PFSK-1 (cell line): ENCODE measurements at regions not wholly inside any gene's neighbourhood (a gene's known extent, or its start where the extent isn't known, plus 50 kb on each side); places are given as distances from the start of the nearest gene placed in this dataset.

Experiments
- FOXP2 ChIP-seq: optimal IDR thresholded peaks from 2 replicates; pipeline ENCODE3; 2011; ENCODE audit warnings: borderline replicate concordance, control low read depth, inconsistent platforms; ENCODE audit not compliant: insufficient read depth; ENCODE audit errors: extremely low read length, extremely low read depth
- POLR2AphosphoS5 ChIP-seq: IDR thresholded peaks from 2 replicates; pipeline ENCODE4 v1.6.1; 2012; ENCODE audit warnings: low read depth, mild to moderate bottlenecking, control low read depth, low read length, moderate library complexity
- SIN3A ChIP-seq: IDR thresholded peaks from 2 replicates; pipeline ENCODE4 v1.6.1; 2012; ENCODE audit warnings: mild to moderate bottlenecking, low read length, moderate library complexity, borderline replicate concordance; ENCODE audit not compliant: insufficient read depth
- TAF1 ChIP-seq: IDR thresholded peaks from 2 replicates; pipeline ENCODE4 v1.6.1; 2012; ENCODE audit warnings: low read length, control low read depth, borderline replicate concordance; ENCODE audit not compliant: insufficient read depth
- TF ChIP-seq, protein P1 (sequence below), 2 experiments: IDR thresholded peaks; 2 replicates each; pipeline versions ENCODE4 v1.6.1 to v1.8.0; 2011 to 2012; ENCODE audit warnings: low read depth in 2 of 2, low read length in 2 of 2, control low read depth in 1 of 2, inconsistent platforms in 1 of 2, mild to moderate bottlenecking in 1 of 2, moderate library complexity in 1 of 2; ENCODE audit not compliant: insufficient read depth in 1 of 2

- TF ChIP-seq, protein P1, sequence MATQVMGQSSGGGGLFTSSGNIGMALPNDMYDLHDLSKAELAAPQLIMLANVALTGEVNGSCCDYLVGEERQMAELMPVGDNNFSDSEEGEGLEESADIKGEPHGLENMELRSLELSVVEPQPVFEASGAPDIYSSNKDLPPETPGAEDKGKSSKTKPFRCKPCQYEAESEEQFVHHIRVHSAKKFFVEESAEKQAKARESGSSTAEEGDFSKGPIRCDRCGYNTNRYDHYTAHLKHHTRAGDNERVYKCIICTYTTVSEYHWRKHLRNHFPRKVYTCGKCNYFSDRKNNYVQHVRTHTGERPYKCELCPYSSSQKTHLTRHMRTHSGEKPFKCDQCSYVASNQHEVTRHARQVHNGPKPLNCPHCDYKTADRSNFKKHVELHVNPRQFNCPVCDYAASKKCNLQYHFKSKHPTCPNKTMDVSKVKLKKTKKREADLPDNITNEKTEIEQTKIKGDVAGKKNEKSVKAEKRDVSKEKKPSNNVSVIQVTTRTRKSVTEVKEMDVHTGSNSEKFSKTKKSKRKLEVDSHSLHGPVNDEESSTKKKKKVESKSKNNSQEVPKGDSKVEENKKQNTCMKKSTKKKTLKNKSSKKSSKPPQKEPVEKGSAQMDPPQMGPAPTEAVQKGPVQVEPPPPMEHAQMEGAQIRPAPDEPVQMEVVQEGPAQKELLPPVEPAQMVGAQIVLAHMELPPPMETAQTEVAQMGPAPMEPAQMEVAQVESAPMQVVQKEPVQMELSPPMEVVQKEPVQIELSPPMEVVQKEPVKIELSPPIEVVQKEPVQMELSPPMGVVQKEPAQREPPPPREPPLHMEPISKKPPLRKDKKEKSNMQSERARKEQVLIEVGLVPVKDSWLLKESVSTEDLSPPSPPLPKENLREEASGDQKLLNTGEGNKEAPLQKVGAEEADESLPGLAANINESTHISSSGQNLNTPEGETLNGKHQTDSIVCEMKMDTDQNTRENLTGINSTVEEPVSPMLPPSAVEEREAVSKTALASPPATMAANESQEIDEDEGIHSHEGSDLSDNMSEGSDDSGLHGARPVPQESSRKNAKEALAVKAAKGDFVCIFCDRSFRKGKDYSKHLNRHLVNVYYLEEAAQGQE (IDR thresholded peaks at IDR 0.05; ENCODE audit: insufficient read depth in 1 of 2, low read depth in 2 of 2, low read length in 2 of 2) = no peak
- TF ChIP-seq POLR2AphosphoS5 (no peak), FOXP2 (no peak), TAF1 (no peak), SIN3A (no peak)
These were observed 134.4 kb upstream of the JADE1 start for GRCh38 chr4:128675083-128675482.

GRCh38 chr4:128670513-128670912, 139.0 kb upstream of the JADE1 start:
- TF ChIP-seq SIN3A (no peak), POLR2AphosphoS5 (no peak), FOXP2 (no peak), TAF1 (no peak)
- TF ChIP-seq, protein P1 (IDR thresholded peaks at IDR 0.05; ENCODE audit: insufficient read depth in 1 of 2, low read depth in 2 of 2, low read length in 2 of 2) = no peak

- TF ChIP-seq POLR2AphosphoS5 = no peak
- no peak for TF ChIP-seq TAF1
- TF ChIP-seq, protein P1 (IDR thresholded peaks at IDR 0.05; ENCODE audit: insufficient read depth in 1 of 2, low read depth in 2 of 2, low read length in 2 of 2) = no peak
- no peak for TF ChIP-seq FOXP2
- TF ChIP-seq SIN3A = no peak
These were observed 140.9 kb upstream of the JADE1 start for GRCh38 chr4:128668566-128668965.

DNA sequence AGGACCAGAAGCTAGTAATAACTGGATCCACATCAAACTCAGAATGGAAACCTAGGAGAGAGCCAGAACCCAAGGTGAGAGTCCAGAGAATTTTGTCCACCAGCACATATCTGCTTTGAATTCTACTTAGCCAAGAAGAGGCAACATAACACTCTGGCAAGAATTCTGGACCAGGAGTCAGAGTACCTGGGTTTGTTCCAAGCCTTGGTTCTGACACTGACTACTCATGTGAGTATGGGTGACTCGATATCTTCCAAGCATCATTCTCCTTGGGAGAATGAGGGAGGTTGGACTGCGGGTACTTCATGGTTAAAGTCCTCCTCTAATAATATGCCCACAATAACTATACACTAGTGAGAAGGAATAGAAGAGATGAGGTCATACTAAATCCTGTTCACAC, 144.0 kb upstream of the JADE1 start:
- TF ChIP-seq POLR2AphosphoS5 (no peak), SIN3A (no peak), TAF1 (no peak), FOXP2 (no peak)
- TF ChIP-seq, protein P1 (IDR thresholded peaks at IDR 0.05; ENCODE audit: insufficient read depth in 1 of 2, low read depth in 2 of 2, low read length in 2 of 2) = no peak

- TF ChIP-seq FOXP2 = no peak
These were observed 146.2 kb upstream of the JADE1 start for GRCh38 chr4:128663325-128663724.

- no peak for TF ChIP-seq FOXP2
These were observed 148.0 kb upstream of the JADE1 start for GRCh38 chr4:128661479-128661878.
